GM12874 (cell line): ENCODE measurements at regions not wholly inside any gene's neighbourhood (a gene's known extent, or its start where the extent isn't known, plus 50 kb on each side); places are given as distances from the start of the nearest gene placed in this dataset.

Experiments
- CTCF ChIP-seq: IDR thresholded peaks from 2 replicates; pipeline ENCODE4 v1.5.1; 2011; ENCODE audit warnings: low read depth, mild to moderate bottlenecking, control low read depth, low read length, moderate library complexity; ENCODE audit not compliant: insufficient read depth

GRCh38 chr6:67449602-67450001 lies 1185.5 kb upstream of the ADGRB3 start:
- TF ChIP-seq CTCF, result no peak

- TF ChIP-seq CTCF, result no peak
These were observed 1202.0 kb upstream of the ADGRB3 start for GRCh38 chr6:67433124-67433523.

- no peak for TF ChIP-seq CTCF
These were observed 1204.0 kb upstream of the ADGRB3 start for GRCh38 chr6:67431076-67431475.

- no peak for TF ChIP-seq CTCF
These were observed 1223.0 kb upstream of the ADGRB3 start for GRCh38 chr6:67412035-67412434.

GRCh38 chr6:67411036-67411435 lies 1224.0 kb upstream of the ADGRB3 start:
- no peak for TF ChIP-seq CTCF

GRCh38 chr6:67394254-67394653 lies 1240.8 kb upstream of the ADGRB3 start:
- no peak for TF ChIP-seq CTCF

- TF ChIP-seq CTCF, result no peak
These were observed 1241.7 kb upstream of the ADGRB3 start for GRCh38 chr6:67393356-67393755.

GRCh38 chr6:67391955-67392354 lies 1243.1 kb upstream of the ADGRB3 start:
- TF ChIP-seq CTCF, result no peak
